C4-2B (cell line): ENCODE measurements at regions not wholly inside any gene's neighbourhood (a gene's known extent, or its start where the extent isn't known, plus 50 kb on each side); places are given as distances from the start of the nearest gene placed in this dataset.

ENCODE experiments used
- ZFX ChIP-seq: fragments of 450-650 bp; IDR thresholded peaks from 2 replicates; pipeline ENCODE4 v1.6.1; 2017
- TF ChIP-seq, protein P1 (sequence below): fragments of 450-650 bp; conservative IDR thresholded peaks from 2 replicates; pipeline ENCODE4 v1.5.1; 2017; ENCODE audit warnings: mild to moderate bottlenecking

GRCh38 chr11:129631201-129631600, 184.4 kb upstream of the TMEM45B start:
- TF ChIP-seq, protein P1, sequence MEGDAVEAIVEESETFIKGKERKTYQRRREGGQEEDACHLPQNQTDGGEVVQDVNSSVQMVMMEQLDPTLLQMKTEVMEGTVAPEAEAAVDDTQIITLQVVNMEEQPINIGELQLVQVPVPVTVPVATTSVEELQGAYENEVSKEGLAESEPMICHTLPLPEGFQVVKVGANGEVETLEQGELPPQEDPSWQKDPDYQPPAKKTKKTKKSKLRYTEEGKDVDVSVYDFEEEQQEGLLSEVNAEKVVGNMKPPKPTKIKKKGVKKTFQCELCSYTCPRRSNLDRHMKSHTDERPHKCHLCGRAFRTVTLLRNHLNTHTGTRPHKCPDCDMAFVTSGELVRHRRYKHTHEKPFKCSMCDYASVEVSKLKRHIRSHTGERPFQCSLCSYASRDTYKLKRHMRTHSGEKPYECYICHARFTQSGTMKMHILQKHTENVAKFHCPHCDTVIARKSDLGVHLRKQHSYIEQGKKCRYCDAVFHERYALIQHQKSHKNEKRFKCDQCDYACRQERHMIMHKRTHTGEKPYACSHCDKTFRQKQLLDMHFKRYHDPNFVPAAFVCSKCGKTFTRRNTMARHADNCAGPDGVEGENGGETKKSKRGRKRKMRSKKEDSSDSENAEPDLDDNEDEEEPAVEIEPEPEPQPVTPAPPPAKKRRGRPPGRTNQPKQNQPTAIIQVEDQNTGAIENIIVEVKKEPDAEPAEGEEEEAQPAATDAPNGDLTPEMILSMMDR: no peak
- TF ChIP-seq ZFX: no peak
